Testis (tissue), 2 donors: ENCODE measurements at regions not wholly inside any gene's neighbourhood (a gene's known extent, or its start where the extent isn't known, plus 50 kb on each side); places are given as distances from the start of the nearest gene placed in this dataset.

Experiments
- DNase-seq: peaks from one replicate; pipeline ENCODE4 v3.0.0-alpha.2; 2019
- H3K27ac ChIP-seq, 2 donors: fragments of 200-600 bp; sonication (generic); one replicate each; pipeline ENCODE4 v1.5.1; 2019
- H3K27me3 ChIP-seq: fragments of 200-600 bp; sonication (generic); one replicate; pipeline ENCODE4 v1.5.1; 2019
- H3K36me3 ChIP-seq: fragments of 200-600 bp; sonication (generic); one replicate; pipeline ENCODE4 v1.5.1; 2017; ENCODE audit warnings: low read depth; ENCODE audit errors: missing control alignments
- H3K4me1 ChIP-seq: fragments of 200-600 bp; sonication (generic); one replicate; pipeline ENCODE4 v1.5.1; 2019
- H3K4me3 ChIP-seq, 2 donors: fragments of 200-600 bp; sonication (generic); one replicate each; pipeline ENCODE4 v1.5.1; 2017 to 2019
- H3K9me3 ChIP-seq: fragments of 200-600 bp; sonication (generic); one replicate; pipeline ENCODE4 v1.5.1; 2017
- CTCF ChIP-seq, 3 experiments: fragments of 450-650 bp in 2 of 3; fragments of 200-600 bp in 1 of 3; sonication (generic) in 1 of 3; IDR thresholded peaks; one replicate each; pipeline ENCODE4 v1.5.1; 2016 to 2019; ENCODE audit warnings: antibody characterized with exemption in 3 of 3, mild to moderate bottlenecking in 2 of 3, moderate library complexity in 1 of 3
- POLR2A ChIP-seq: fragments of 450-650 bp; IDR thresholded peaks from one replicate; pipeline ENCODE4 v1.6.1; 2017; ENCODE audit warnings: antibody characterized with exemption, mild to moderate bottlenecking, moderate library complexity
- WGBS, 2 donors: methylation state at CpG; one replicate each; pipeline ENCODE4 v1.1.5; 2018; 5-methylcytosine and 5-hydroxymethylcytosine counted together
- intact Hi-C: fragments of 100-400 bp; cut with DNase I; formaldehyde crosslinking; loops from one replicate; pipeline ENCODE4 v1.15.1; 2023; ENCODE audit warnings: low total_unique reads

GRCh38 chr2:153196378-153197058 is 282.0 kb downstream of the RPRM start:
- 71 to 93% methylated on average over 1 to 8 of the region's 8 CpGs for WGBS, 2 donors
- Histone ChIP-seq H3K27ac (no peak overlapping the region), H3K27me3 (no peaks in the 10 kb centered on the region), H3K9me3 (no peaks in the 10 kb centered on the region), H3K4me3 (no peak overlapping the region), H3K36me3 (no peaks in the 10 kb centered on the region), H3K4me1 (no peaks in the 10 kb centered on the region)
- TF ChIP-seq CTCF (IDR thresholded peaks at IDR 0.05) (no peak), POLR2A (no peak)
- DNase-seq, result no peak
- intact Hi-C loops, result no loop called here

GRCh38 chr2:153195342-153195741 is 283.2 kb downstream of the RPRM start:
- intact Hi-C loops, result no loop called here
- Histone ChIP-seq H3K36me3 (no peaks in the 10 kb centered on the region), H3K27me3 (no peaks in the 10 kb centered on the region), H3K9me3 (no peaks in the 10 kb centered on the region), H3K4me1 (no peaks in the 10 kb centered on the region), H3K27ac (no peak overlapping the region), H3K4me3 (no peak overlapping the region)
- 100% methylated on average over 2 of the region's 2 CpGs; no CpG with 5 or more reads in 1 of the 2 donors for WGBS, 2 donors
- no peak for TF ChIP-seq POLR2A
- no peak for TF ChIP-seq CTCF (IDR thresholded peaks at IDR 0.05)
- DNase-seq, result no peak

- Histone ChIP-seq H3K27ac (no peak overlapping the region), H3K4me3 (no peak overlapping the region), H3K4me1 (no peaks in the 10 kb centered on the region), H3K9me3 (no peaks in the 10 kb centered on the region), H3K27me3 (no peaks in the 10 kb centered on the region), H3K36me3 (no peaks in the 10 kb centered on the region)
- intact Hi-C loops, result no loop called here
- no peak for DNase-seq
- TF ChIP-seq CTCF (IDR thresholded peaks at IDR 0.05), result no peak
- no peak for TF ChIP-seq POLR2A
- WGBS, 2 donors, result 92 to 93% methylated on average over 3 of the region's 3 CpGs
These were observed 289.3 kb downstream of the RPRM start for GRCh38 chr2:153189091-153189888.

GRCh38 chr2:153179808-153180207 is 298.8 kb downstream of the RPRM start:
- no peaks in the 10 kb centered on the region for H3K9me3 ChIP-seq
- no peak overlapping the region for H3K4me3 ChIP-seq
- no peak for DNase-seq
- H3K27me3 ChIP-seq, result no peaks in the 10 kb centered on the region
- H3K27ac ChIP-seq, result no peak overlapping the region
- WGBS, 2 donors, result 81 to 98% methylated on average over 1 of the region's 1 CpG
- H3K36me3 ChIP-seq, result no peaks in the 10 kb centered on the region
- intact Hi-C loops, result no loop called here
- no peak for TF ChIP-seq CTCF (IDR thresholded peaks at IDR 0.05)
- no peak for TF ChIP-seq POLR2A
- H3K4me1 ChIP-seq, result no peaks in the 10 kb centered on the region
